Tibial nerve (tissue), 4 donors: ENCODE measurements at regions not wholly inside any gene's neighbourhood (a gene's known extent, or its start where the extent isn't known, plus 50 kb on each side); places are given as distances from the start of the nearest gene placed in this dataset.

Source experiments
- DNase-seq, 2 donors: peaks; one replicate each; pipeline ENCODE4 v3.0.0-alpha.2; 2019; ENCODE audit warnings: low spot score in 2 of 2
- H3K27ac ChIP-seq, 4 donors: fragments of 200-600 bp; sonication (generic) in 3 of 4; one replicate each; pipeline ENCODE4 v1.5.1; 2017 to 2019; ENCODE audit warnings: mild to moderate bottlenecking in 1 of 4
- H3K27me3 ChIP-seq, 2 donors: fragments of 200-600 bp; sonication (generic) in 1 of 2; one replicate each; pipeline versions ENCODE4 v1.5.1 to v1.6.0; 2017 to 2019
- H3K36me3 ChIP-seq, 3 donors: fragments of 200-600 bp; sonication (generic); one replicate each; pipeline ENCODE4 v1.5.1; 2018 to 2019
- H3K4me1 ChIP-seq, 4 donors: fragments of 200-600 bp; sonication (generic) in 3 of 4; one replicate each; pipeline ENCODE4 v1.5.1; 2017 to 2019
- H3K4me3 ChIP-seq, 4 donors: fragments of 200-600 bp; sonication (generic) in 3 of 4; one replicate each; pipeline ENCODE4 v1.5.1; 2017 to 2019; ENCODE audit warnings: mild to moderate bottlenecking in 1 of 4, moderate library complexity in 1 of 4
- H3K9me3 ChIP-seq, 4 donors: fragments of 200-600 bp; sonication (generic) in 3 of 4; one replicate each; pipeline ENCODE4 v1.5.1; 2017 to 2019
- CTCF ChIP-seq, 5 experiments: fragments of 200-600 bp in 3 of 5; fragments of 450-650 bp in 2 of 5; sonication (generic) in 3 of 5; IDR thresholded peaks; one replicate each; pipeline ENCODE4 v1.5.1; 2016 to 2019; ENCODE audit warnings: antibody characterized with exemption in 5 of 5, mild to moderate bottlenecking in 3 of 5, moderate library complexity in 2 of 5
- EP300 ChIP-seq, 2 donors: sonication (generic); formaldehyde crosslinking; IDR thresholded peaks; one replicate each; pipeline ENCODE4 v1.6.1; 2017; ENCODE audit warnings: antibody characterized with exemption in 2 of 2, mild to moderate bottlenecking in 1 of 2
- POLR2A ChIP-seq, 2 donors: fragments of 450-650 bp; IDR thresholded peaks; one replicate each; pipeline ENCODE4 v1.6.1; 2017; ENCODE audit warnings: antibody characterized with exemption in 2 of 2, mild to moderate bottlenecking in 2 of 2, moderate library complexity in 2 of 2
- WGBS, 2 donors: methylation state at CpG; one replicate each; pipeline ENCODE4 v1.1.5; 2018; 5-methylcytosine and 5-hydroxymethylcytosine counted together

GRCh38 chr1:213883618-213884017 is 104.2 kb upstream of the PROX1 start:
- no peak overlapping the region for H3K27ac ChIP-seq
- H3K9me3 ChIP-seq: no peaks in the 10 kb centered on the region
- no peaks in the 10 kb centered on the region for H3K27me3 ChIP-seq
- H3K36me3 ChIP-seq: no peaks in the 10 kb centered on the region
- no peak for TF ChIP-seq EP300 (IDR thresholded peaks at IDR 0.05)
- no peak for TF ChIP-seq POLR2A (IDR thresholded peaks at IDR 0.05)
- no peak for TF ChIP-seq CTCF (IDR thresholded peaks at IDR 0.05)
- WGBS, 2 donors: 95 to 96% methylated on average over 2 of the region's 2 CpGs
- no peak overlapping the region for H3K4me3 ChIP-seq
- no peaks in the 10 kb centered on the region for H3K4me1 ChIP-seq
- DNase-seq: no peak

GRCh38 chr1:213884402-213884801 is 103.4 kb upstream of the PROX1 start:
- H3K27me3 ChIP-seq: no peaks in the 10 kb centered on the region
- no peaks in the 10 kb centered on the region for H3K36me3 ChIP-seq
- no peak for DNase-seq
- no peak overlapping the region for H3K4me3 ChIP-seq
- 0% methylated on average over 1 of the region's 1 CpG for WGBS, 2 donors
- no peaks in the 10 kb centered on the region for H3K4me1 ChIP-seq
- H3K9me3 ChIP-seq: no peaks in the 10 kb centered on the region
- no peak for TF ChIP-seq CTCF (IDR thresholded peaks at IDR 0.05)
- no peak for TF ChIP-seq EP300 (IDR thresholded peaks at IDR 0.05)
- no peak for TF ChIP-seq POLR2A (IDR thresholded peaks at IDR 0.05)
- H3K27ac ChIP-seq: no peak overlapping the region

- H3K4me3 ChIP-seq: no peak overlapping the region
- 85 to 88% methylated on average over 4 of the region's 4 CpGs for WGBS, 2 donors
- no peaks in the 10 kb centered on the region for H3K36me3 ChIP-seq
- H3K27ac ChIP-seq: no peak overlapping the region
- H3K27me3 ChIP-seq: no peaks in the 10 kb centered on the region
- H3K4me1 ChIP-seq: no peaks in the 10 kb centered on the region
- DNase-seq: no peak
- no peak for TF ChIP-seq EP300 (IDR thresholded peaks at IDR 0.05)
- TF ChIP-seq POLR2A (IDR thresholded peaks at IDR 0.05): no peak
- TF ChIP-seq CTCF (IDR thresholded peaks at IDR 0.05): no peak
- no peaks in the 10 kb centered on the region for H3K9me3 ChIP-seq
These were observed 102.8 kb upstream of the PROX1 start for GRCh38 chr1:213884942-213885341.

GRCh38 chr1:213887842-213888241 is 99.9 kb upstream of the PROX1 start:
- no peaks in the 10 kb centered on the region for H3K9me3 ChIP-seq
- no peaks in the 10 kb centered on the region for H3K36me3 ChIP-seq
- H3K4me3 ChIP-seq: no peak overlapping the region
- WGBS, 2 donors: 75 to 84% methylated on average over 1 of the region's 1 CpG
- no peak for DNase-seq
- no peaks in the 10 kb centered on the region for H3K27me3 ChIP-seq
- TF ChIP-seq POLR2A (IDR thresholded peaks at IDR 0.05) (no peak), EP300 (IDR thresholded peaks at IDR 0.05) (no peak), CTCF (IDR thresholded peaks at IDR 0.05) (no peak)
- H3K27ac ChIP-seq: no peak overlapping the region
- H3K4me1 ChIP-seq: no peaks in the 10 kb centered on the region

GRCh38 chr1:213891989-213892902 is 95.5 kb upstream of the PROX1 start:
- 31 to 39% methylated on average over 6 of the region's 6 CpGs for WGBS, 2 donors
- no peaks in the 10 kb centered on the region for H3K27me3 ChIP-seq
- no peaks in the 10 kb centered on the region for H3K4me1 ChIP-seq
- no peak overlapping the region for H3K4me3 ChIP-seq
- TF ChIP-seq CTCF (IDR thresholded peaks at IDR 0.05) (no peak), POLR2A (IDR thresholded peaks at IDR 0.05) (no peak), EP300 (IDR thresholded peaks at IDR 0.05) (no peak)
- H3K36me3 ChIP-seq: no peaks in the 10 kb centered on the region
- H3K9me3 ChIP-seq: no peaks in the 10 kb centered on the region
- no peak overlapping the region for H3K27ac ChIP-seq
- no peak for DNase-seq
